GM12878 (cell line): ENCODE measurements at regions not wholly inside any gene's neighbourhood (a gene's known extent, or its start where the extent isn't known, plus 50 kb on each side); places are given as distances from the start of the nearest gene placed in this dataset.
"Not testable (repeated sequence)": the region's sequence is repeated elsewhere in the genome, so short reads cannot be mapped to it uniquely, and the experiment has no call there.

ENCODE experiments used
- CREM ChIP-seq: IDR thresholded peaks from 2 replicates; pipeline ENCODE4 v1.6.1; 2014; ENCODE audit warnings: antibody characterized with exemption, low read depth
- EGR1 ChIP-seq, 2 experiments: IDR thresholded peaks; 1 replicate in 1 of 2; 2 replicates in 1 of 2; pipeline ENCODE4 v1.6.1; 2011 to 2012; ENCODE audit warnings: low read depth in 2 of 2, low read length in 2 of 2, borderline replicate concordance in 1 of 2, mild to moderate bottlenecking in 1 of 2, moderate library complexity in 1 of 2
- NBN ChIP-seq: fragments of 450-650 bp; IDR thresholded peaks from 2 replicates; pipeline ENCODE4 v1.6.1; 2016
- POU2F2 ChIP-seq: IDR thresholded peaks from 3 replicates; pipeline ENCODE4 v1.6.1; 2011; ENCODE audit warnings: low read depth, mild to moderate bottlenecking, low read length, borderline replicate concordance
- SMAD5 ChIP-seq: IDR thresholded peaks from 2 replicates; pipeline ENCODE4 v1.6.1; 2016; ENCODE audit warnings: antibody characterized with exemption, low read depth
- SREBF1 ChIP-seq: IDR thresholded peaks from 2 replicates; pipeline ENCODE4 v1.6.1; 2012; ENCODE audit warnings: mild to moderate bottlenecking, low read length
- SRF ChIP-seq, 2 experiments: IDR thresholded peaks; 2 replicates each; pipeline ENCODE4 v1.6.1; 2011; ENCODE audit warnings: low read depth in 2 of 2, low read length in 2 of 2, mild to moderate bottlenecking in 1 of 2, moderate library complexity in 1 of 2
- SUZ12 ChIP-seq: fragments of 200-600 bp; sonication (generic); IDR thresholded peaks from one replicate; pipeline ENCODE4 v1.6.1; 2018; ENCODE audit warnings: antibody characterized with exemption, mild to moderate bottlenecking; ENCODE audit not compliant: unreplicated experiment
- TF ChIP-seq, protein P1 (sequence below), 3 experiments: IDR thresholded peaks in 2 of 3; conservative IDR thresholded peaks in 1 of 3; 2 replicates each; pipeline ENCODE4 v1.5.1; 2011; ENCODE audit warnings: low read depth in 3 of 3, low read length in 3 of 3, mild to moderate bottlenecking in 3 of 3, control low read depth in 2 of 3, moderate library complexity in 2 of 3, inconsistent platforms in 1 of 3, mixed read lengths in 1 of 3; ENCODE audit not compliant: control insufficient read depth in 2 of 3, insufficient read depth in 1 of 3; ENCODE audit errors: extremely low read depth in 1 of 3
- TF ChIP-seq, protein P2 (sequence below): IDR thresholded peaks from 2 replicates; pipeline ENCODE4 v1.6.1; 2011; ENCODE audit warnings: low read depth, low read length, improper control_type of control experiment, borderline replicate concordance

DNA sequence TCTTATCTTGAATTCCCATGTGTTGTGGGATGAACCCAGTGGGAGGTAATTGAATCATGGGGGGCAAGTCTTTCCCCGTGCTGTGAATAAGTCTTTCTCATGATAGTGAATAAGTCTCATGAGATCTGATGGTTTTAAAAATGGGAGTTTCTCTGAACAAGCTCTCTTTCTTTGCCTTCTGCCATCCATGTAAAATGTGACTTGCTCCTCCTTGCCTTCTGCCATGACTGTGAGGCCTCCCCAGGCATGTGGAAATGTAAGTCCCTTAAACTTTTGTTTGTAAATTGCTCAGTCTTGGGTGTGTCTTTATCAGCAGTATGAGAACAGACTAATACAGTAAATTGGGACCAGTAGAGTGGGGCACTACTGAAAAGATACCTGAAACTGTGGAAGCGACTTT is 92.1 kb upstream of the PMCH start:
- TF ChIP-seq, protein P1, sequence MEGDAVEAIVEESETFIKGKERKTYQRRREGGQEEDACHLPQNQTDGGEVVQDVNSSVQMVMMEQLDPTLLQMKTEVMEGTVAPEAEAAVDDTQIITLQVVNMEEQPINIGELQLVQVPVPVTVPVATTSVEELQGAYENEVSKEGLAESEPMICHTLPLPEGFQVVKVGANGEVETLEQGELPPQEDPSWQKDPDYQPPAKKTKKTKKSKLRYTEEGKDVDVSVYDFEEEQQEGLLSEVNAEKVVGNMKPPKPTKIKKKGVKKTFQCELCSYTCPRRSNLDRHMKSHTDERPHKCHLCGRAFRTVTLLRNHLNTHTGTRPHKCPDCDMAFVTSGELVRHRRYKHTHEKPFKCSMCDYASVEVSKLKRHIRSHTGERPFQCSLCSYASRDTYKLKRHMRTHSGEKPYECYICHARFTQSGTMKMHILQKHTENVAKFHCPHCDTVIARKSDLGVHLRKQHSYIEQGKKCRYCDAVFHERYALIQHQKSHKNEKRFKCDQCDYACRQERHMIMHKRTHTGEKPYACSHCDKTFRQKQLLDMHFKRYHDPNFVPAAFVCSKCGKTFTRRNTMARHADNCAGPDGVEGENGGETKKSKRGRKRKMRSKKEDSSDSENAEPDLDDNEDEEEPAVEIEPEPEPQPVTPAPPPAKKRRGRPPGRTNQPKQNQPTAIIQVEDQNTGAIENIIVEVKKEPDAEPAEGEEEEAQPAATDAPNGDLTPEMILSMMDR (IDR thresholded peaks at IDR 0.05 in 2 of 3, conservative IDR thresholded peaks at IDR 0.05 in 1 of 3; ENCODE audit: control insufficient read depth in 2 of 3, extremely low read depth in 1 of 3, insufficient read depth in 1 of 3, low read depth in 3 of 3, low read length in 3 of 3), result not testable (repeated sequence)
- not testable (repeated sequence) for TF ChIP-seq SUZ12; CREM; NBN; SREBF1; EGR1 (IDR thresholded peaks at IDR 0.05; ENCODE audit: borderline replicate concordance in 1 of 2, low read depth in 2 of 2, low read length in 2 of 2); SMAD5; SRF (IDR thresholded peaks at IDR 0.05; ENCODE audit: low read depth in 2 of 2, low read length in 2 of 2); POU2F2
- TF ChIP-seq, protein P2, sequence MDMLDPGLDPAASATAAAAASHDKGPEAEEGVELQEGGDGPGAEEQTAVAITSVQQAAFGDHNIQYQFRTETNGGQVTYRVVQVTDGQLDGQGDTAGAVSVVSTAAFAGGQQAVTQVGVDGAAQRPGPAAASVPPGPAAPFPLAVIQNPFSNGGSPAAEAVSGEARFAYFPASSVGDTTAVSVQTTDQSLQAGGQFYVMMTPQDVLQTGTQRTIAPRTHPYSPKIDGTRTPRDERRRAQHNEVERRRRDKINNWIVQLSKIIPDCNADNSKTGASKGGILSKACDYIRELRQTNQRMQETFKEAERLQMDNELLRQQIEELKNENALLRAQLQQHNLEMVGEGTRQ, result not testable (repeated sequence)
